ENCODE measurements at regions not wholly inside any gene's neighbourhood (a gene's known extent, or its start where the extent isn't known, plus 50 kb on each side); places are given as distances from the start of the nearest gene placed in this dataset.
"Not testable (repeated sequence)": the region's sequence is repeated elsewhere in the genome, so short reads cannot be mapped to it uniquely, and the experiment has no call there.

DNA sequence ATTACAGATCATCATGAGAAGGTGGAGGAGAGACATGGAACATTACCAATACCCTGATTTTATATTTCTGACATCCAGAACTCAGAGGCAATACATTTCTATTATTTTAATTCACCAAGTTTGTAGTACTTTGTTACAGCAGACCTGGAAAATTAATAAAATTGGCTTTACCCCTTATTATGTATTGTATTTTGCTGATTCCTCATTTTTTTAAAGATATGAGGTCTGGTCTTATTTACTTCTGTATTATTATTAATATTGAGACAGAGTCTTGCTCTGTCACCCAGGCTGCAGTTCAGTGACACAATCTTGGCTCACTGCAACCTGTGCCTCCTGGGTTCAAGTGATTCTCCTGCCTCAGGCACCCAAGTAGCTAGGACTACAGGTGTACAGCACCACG, 357.3 kb upstream of the TECRL start:
- H3K4me1 Mint-ChIP-seq: no peaks in the 10 kb centered on the region
- H3K36me3 Mint-ChIP-seq (ENCODE audit: low read depth): no peaks in the 10 kb centered on the region
- no peak for TF ChIP-seq CTCF (IDR thresholded peaks at IDR 0.05)
- no peak for DNase-seq
- H3K27ac Mint-ChIP-seq: no peak overlapping the region
- no peak overlapping the region for H3K4me3 Mint-ChIP-seq
- H3K9me3 Mint-ChIP-seq: no peaks in the 10 kb centered on the region
- H3K27me3 Mint-ChIP-seq (ENCODE audit: low read depth, poor library complexity): peaks cover 3% of the 10 kb centered on the region

GRCh38 chr4:64756016-64756415, 346.8 kb upstream of the TECRL start:
- Mint-ChIP-seq H3K4me1 (no peaks in the 10 kb centered on the region), H3K9me3 (peaks cover 30% of the 10 kb centered on the region), H3K4me3 (no peak overlapping the region), H3K27me3 (ENCODE audit: low read depth, poor library complexity) (no peaks in the 10 kb centered on the region), H3K27ac (no peak overlapping the region), H3K36me3 (ENCODE audit: low read depth) (no peaks in the 10 kb centered on the region)
- TF ChIP-seq CTCF (IDR thresholded peaks at IDR 0.05): no peak
- DNase-seq: no peak

DNA sequence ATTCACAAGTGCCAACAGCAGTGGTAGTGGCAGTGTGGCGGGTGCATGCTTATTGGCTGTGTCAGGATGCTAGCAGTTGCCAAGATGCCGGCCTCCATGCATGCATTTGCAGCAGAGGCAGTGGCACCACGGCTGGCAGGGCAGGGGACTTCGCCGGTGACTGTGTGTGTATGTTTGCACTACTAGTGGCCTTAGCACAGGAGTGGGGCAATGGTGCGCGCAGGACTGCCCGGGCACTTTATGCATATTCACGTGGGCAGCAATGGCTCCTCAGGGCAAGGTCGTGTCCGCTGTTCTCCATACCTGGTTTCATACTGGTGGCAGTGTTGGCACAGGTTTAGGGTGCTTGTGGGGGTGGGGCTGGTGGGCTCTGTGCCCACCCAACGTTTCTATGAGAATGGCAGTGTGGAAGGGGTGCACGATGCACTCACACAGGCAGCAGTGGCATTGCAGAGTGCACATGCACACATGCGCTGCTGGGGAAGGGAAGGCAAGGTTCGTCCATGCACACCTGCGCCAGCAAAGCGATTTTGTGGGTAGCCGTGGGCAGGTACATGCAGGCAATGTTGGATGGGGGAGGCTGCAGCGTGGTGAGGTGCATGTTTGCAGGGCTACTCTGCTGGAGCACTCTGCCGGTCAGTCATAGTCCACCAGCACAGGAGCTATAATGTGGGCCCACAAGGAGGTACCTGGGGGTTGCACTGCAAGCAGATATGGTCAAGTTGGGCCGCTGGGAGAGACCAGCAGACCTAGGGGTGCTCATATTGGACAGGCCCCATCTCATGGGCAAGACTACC, 338.9 kb upstream of the TECRL start:
- no peak for TF ChIP-seq CTCF (IDR thresholded peaks at IDR 0.05)
- no peaks in the 10 kb centered on the region for H3K27me3 Mint-ChIP-seq (ENCODE audit: low read depth, poor library complexity)
- no peak overlapping the region for H3K4me3 Mint-ChIP-seq
- no peaks in the 10 kb centered on the region for H3K36me3 Mint-ChIP-seq (ENCODE audit: low read depth)
- no peak overlapping the region for H3K27ac Mint-ChIP-seq
- DNase-seq: no peak
- peaks cover 4% of the 10 kb centered on the region for H3K4me1 Mint-ChIP-seq
- H3K9me3 Mint-ChIP-seq: no peaks in the 10 kb centered on the region

GRCh38 chr4:64738240-64738639, 329.0 kb upstream of the TECRL start:
- no peak for DNase-seq
- H3K4me3 Mint-ChIP-seq: no peak overlapping the region
- H3K4me1 Mint-ChIP-seq: no peaks in the 10 kb centered on the region
- no peak for TF ChIP-seq CTCF (IDR thresholded peaks at IDR 0.05)
- no peaks in the 10 kb centered on the region for H3K27me3 Mint-ChIP-seq (ENCODE audit: low read depth, poor library complexity)
- H3K27ac Mint-ChIP-seq: no peak overlapping the region
- no peaks in the 10 kb centered on the region for H3K36me3 Mint-ChIP-seq (ENCODE audit: low read depth)
- peaks cover 4% of the 10 kb centered on the region for H3K9me3 Mint-ChIP-seq

DNA sequence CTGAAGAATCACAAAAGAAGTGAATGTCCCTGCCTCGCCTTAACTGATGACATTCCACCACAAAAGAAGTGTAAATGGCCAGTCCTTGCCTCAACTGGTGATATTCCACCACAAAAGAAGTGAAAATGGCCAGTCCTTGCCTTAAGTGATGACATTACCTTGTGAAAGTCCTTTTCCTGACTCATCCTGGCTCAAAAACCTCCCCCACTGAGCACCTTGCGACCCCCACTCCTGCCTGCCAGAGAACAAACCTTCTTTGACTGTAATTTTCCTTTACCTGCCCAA, 328.5 kb upstream of the TECRL start:
- H3K27ac Mint-ChIP-seq; DNase-seq; H3K27me3 Mint-ChIP-seq (ENCODE audit: low read depth, poor library complexity): not testable (repeated sequence)

DNA sequence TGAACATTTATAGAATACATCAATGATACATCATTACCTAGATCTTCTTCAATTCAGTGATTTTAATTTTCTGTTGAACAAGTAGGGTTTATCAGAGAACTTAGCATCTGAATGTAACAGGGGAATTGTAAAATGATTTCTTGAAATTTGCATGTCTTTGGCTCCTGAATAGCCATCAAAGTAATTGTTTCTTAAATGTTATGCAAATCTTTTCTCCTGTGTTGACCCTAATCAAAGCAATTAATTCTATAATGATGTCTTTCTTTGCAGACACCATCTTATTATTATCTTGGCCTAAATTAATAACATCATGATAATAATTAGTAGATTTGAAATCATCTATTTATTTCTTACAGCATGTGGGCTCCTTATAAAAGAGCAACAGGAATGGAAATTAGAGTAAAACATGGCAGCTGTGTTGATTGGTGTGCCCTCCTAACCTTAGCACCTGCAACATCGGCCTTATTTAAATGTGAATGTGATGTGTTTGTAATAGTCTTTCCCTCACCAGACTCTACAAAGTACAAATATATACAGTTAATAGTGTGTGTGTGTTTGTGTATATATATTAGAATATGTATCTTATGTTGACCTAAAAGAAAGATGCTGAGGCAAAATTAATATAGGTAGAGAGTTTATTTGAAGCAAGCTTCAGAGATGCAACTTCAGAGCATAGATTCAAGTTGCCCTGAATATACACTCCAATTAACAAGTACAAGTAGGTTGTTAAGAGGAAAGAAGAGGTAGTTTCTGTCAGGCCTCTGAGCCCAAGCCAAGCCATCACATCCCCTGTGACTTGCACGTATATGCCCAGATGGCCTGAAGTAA, 328.0 kb upstream of the TECRL start:
- no peak for TF ChIP-seq CTCF (IDR thresholded peaks at IDR 0.05)
- no peak overlapping the region for H3K4me3 Mint-ChIP-seq
- no peaks in the 10 kb centered on the region for H3K4me1 Mint-ChIP-seq
- peaks cover 14% of the 10 kb centered on the region for H3K9me3 Mint-ChIP-seq
- H3K36me3 Mint-ChIP-seq (ENCODE audit: low read depth): no peaks in the 10 kb centered on the region
- H3K27me3 Mint-ChIP-seq (ENCODE audit: low read depth, poor library complexity): no peaks in the 10 kb centered on the region
- DNase-seq: no peak
- no peak overlapping the region for H3K27ac Mint-ChIP-seq

More for the DNA sequence above, 328.5 kb upstream of the TECRL start:
- not testable (repeated sequence) for H3K36me3 Mint-ChIP-seq (ENCODE audit: low read depth); H3K4me3 Mint-ChIP-seq; H3K4me1 Mint-ChIP-seq; H3K9me3 Mint-ChIP-seq

Data from nephron progenitor cell (in vitro differentiated cells).